GM21515 (cell line): ENCODE measurements at regions not wholly inside any gene's neighbourhood (a gene's known extent, or its start where the extent isn't known, plus 50 kb on each side); places are given as distances from the start of the nearest gene placed in this dataset.

Experiments used
- ATAC-seq: cut with Tn5 transposase; IDR thresholded peaks from one replicate; pipeline ENCODE4 v1.9.1; 2021; ENCODE audit not compliant: unreplicated experiment

DNA sequence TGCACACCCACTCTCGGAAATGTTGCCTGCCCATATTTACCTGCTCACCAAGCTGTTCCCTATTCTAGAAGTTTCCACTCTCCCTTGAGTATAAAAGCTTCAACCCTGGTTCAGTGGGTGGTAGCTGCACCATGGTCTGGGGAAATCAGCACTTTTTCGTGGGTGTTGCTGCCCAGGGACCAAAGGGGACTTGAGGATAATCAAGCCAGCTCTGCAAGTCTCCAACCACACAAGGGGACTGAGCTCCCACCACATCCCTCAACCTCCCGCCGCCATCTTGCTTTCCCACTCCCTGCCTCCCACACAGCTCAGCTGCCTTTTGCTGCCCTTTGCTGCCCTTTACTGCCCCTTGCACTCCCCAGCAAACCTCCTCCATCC lies 210.0 kb downstream of the AUH start:
- no peak for ATAC-seq

DNA sequence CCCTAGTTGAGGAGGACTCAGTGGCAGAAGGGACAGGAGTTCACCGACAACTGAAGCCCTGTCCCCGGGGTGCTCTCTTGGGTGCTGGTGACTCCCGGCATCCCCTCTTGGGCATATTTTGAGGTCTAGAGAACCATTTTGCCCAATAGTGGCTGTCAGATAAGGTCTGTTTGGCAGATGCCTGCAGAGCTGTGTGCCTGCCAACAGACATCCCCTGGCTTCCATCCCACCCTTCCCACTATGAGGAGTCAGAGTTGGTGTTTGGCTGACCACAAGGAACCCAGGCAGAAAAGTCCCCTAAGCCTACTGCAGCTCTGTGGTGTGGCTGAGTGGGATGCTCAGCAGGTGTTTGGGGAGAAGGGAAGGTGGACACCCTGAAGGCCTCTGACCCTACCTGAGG lies 207.0 kb downstream of the AUH start:
- no peak for ATAC-seq

GRCh38 chr9:91155181-91155580 lies 206.5 kb downstream of the AUH start:
- ATAC-seq: no peak

DNA sequence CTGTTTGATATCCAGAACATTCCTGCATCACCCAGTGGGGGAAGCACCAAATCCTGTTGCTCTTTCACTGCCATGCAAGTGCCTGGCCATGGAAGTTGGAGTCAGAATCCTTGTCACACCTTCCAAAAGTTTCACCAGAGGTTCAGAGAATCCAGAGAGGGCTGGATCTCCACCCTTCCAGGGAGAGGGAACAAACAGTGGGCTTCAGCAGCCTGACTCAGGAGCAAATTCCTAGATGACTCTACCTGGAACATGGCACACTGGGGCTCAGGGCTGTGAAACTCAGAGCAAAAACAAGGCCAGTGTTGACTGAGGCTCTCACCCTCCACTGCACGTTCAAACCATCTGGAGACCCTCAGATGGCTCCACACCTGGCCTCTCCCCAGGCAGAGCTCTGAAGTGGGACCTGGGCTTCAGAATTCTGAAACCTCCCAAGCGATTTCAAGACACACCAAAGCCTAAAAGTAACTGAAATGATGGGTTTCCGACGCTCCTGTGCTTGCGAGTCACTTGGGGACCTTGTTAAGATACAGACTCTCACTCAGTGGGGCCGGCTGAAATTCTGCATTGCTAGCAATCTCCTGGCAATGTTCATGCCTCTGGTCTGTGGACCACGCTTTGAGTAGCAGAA lies 205.9 kb downstream of the AUH start:
- ATAC-seq: no peak

DNA sequence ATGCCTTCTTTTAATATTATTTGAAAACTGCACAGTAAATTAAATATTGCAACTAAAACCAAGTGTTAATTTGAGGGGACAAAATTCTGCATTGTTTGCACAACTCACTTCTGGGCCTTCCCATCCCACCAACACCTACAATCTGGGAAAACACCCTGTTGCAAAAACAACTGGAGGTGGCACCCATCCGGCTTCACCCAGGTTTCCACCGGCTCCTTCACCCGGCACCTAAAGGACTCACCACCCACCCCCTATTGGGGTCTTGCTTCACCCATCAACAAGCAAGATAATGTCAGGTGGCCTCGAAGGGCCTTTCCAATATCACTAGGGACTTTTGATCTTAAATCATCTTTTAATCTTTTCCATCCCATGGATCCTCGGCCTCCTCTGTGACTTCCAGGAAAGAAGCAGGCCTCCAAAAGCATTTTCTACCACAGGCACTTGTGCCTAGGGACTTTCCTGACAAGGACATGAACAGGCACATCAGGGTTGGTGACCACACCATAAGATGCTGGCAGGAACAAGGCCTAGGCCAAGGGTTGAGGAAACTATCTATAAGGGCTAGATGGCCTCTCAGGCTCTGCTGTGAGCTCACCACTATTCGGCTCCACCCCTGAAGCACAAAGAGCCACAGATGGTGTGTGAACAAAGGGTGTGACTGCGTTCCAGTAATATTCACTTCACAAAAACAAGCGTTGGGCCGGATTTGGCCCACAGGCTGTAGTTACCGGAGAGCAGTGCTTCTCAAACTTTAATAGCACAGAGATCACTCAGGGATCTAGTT lies 205.1 kb downstream of the AUH start:
- ATAC-seq: no peak

GRCh38 chr9:91157883-91158282 lies 203.8 kb downstream of the AUH start:
- no peak for ATAC-seq

DNA sequence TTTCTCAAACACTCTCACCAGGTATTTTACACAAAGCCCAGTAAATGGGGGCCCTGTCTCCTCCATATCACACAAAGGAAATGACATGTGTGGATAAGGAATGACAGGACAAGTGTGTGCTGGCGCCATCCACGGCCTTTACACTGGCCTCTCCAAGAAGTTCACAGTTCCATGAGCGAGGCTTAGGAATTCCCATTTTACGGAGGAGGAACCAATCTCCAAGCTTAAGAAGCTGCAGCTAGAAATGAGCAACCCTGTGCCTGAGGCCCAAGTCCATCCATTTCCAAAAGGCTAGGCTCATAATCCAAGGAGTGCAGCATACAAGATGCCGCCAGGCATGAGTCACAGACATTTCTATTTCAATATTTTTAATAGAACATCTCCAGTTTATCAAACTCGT lies 203.4 kb downstream of the AUH start:
- ATAC-seq: no peak

DNA sequence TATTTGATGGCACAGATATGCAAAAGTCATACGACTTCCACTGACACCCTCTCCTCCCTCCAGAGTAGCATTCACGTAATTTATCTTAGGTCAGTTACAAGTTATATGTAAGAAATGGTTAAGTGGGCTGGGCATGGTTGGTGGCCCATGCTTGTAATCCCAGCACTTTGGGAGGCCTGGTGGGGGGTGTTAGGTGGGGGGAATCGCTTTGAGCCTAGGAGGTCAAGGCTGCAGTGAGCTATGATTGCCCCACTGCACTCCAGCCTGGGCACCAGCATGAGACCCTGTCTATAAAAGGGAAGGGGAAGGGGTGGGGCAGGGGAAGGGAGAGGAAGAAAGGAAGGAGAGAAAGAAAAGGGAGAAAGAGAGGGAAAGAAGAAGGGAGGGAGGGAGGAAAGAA lies 202.8 kb downstream of the AUH start:
- no peak for ATAC-seq

DNA sequence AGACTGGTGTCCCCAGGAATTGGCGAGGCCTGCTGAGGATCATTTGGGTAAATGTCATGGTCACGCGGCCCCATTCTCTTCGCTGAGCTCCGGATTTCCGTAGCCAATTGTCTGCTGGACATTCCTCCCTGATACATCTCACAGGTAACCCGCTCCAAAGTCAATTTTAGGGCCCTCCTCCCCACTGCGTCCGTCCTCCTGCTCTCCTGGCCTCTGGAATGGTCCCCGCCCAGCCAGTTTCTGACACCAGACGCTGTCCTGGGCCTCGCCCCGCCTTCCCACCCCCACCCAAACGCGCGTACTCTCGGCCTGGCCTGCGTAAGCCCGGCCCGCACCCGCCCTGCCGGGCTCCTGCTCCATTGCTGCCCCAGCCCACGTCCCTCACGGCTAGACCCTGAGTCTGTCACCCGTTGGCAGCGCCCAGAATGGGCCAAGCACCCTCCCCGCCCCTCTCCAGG lies 202.0 kb downstream of the AUH start:
- no peak for ATAC-seq

DNA sequence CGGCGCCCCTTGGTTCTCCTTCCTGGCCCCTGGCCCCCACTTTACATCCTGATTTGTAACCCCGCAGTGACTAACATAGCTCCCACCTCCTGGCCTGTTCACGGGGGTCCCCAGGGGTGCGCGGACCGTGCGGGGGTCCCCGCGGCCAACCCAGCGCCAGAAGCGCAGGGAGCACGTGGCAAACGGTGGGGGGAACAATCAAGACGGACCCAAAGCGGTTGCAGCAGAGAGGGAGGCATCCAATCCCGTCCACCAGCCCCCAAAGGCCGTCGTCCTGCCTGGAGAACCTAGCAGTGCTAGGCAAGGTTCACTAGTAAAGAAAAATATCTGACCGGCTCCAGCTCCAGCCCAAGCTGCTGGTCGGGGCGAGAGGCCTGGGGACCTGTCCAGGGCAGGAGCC lies 201.5 kb downstream of the AUH start:
- no peak for ATAC-seq

- ATAC-seq: no peak
Observed at GRCh38 chr9:91160599-91161464, 200.9 kb downstream of the AUH start.

- no peak for ATAC-seq
Observed at GRCh38 chr9:91161465-91162300, 200.0 kb downstream of the AUH start.

- ATAC-seq: no peak
Observed at GRCh38 chr9:91162311-91162710, 199.4 kb downstream of the AUH start.

DNA sequence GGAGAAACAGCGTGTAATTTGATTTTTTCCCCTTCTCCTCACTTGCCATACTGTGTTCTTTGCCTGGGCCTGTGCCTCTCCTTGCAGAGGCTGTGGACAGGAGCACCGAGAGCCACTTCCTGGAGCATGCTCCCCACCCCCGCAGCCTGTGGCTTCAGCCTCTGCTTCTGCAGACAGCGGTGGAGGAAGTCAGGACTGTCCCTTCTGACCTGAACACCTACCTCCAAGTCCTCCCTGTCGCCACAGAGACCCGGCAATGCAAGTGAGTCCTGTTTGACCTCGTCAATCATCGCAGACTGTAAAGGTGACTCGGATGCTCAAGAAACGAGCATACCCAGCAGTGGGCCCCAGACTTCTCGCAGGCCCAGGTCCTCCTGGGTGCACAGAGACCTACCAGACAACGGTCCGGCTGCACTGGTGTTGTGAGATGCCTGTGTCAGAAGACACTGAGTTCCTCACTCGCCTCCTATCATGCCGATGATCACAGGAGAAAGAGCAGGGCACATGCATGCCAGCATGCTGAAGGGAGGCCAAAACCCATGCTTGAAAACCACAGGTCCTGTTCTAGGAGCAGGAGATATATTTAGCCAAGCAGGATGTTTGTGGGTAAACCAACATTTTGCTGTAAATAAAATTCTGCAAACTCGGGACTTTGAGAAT lies 198.8 kb downstream of the AUH start:
- peak; percentile 75 for ATAC-seq

- no peak for ATAC-seq
Observed at GRCh38 chr9:91163444-91163772, 198.3 kb downstream of the AUH start.

- ATAC-seq: no peak
Observed at GRCh38 chr9:91163773-91164471, 197.8 kb downstream of the AUH start.
